NAMALWA (cell line): ENCODE measurements at regions not wholly inside any gene's neighbourhood (a gene's known extent, or its start where the extent isn't known, plus 50 kb on each side); places are given as distances from the start of the nearest gene placed in this dataset.

Source experiments
- DNase-seq: peaks from one replicate; pipeline ENCODE4 v3.0.0-alpha.2; 2015; ENCODE audit warnings: low spot score

- DNase-seq: no peak
Measured at GRCh38 chr12:77120156-77121085, 55.1 kb upstream of the E2F7 start.

DNA sequence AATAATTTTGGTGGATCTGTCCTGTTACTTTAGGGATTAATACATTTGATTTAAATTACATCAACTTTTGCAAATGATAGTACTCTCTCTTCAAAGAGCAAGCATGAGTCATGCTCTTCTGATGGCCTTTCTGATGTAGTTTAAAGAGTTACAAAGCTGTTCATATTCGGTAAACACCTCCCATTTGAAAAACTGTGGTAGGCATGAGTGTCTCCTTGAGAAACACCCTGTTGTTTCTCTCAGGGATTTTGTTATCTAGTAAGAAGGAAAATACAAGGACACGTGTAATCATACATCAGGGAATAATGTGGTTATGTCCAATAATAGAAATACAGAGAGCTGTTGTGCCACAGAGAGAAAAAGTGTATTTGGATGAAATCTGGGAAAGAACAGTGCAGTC lies 53.3 kb upstream of the E2F7 start:
- no peak for DNase-seq

DNA sequence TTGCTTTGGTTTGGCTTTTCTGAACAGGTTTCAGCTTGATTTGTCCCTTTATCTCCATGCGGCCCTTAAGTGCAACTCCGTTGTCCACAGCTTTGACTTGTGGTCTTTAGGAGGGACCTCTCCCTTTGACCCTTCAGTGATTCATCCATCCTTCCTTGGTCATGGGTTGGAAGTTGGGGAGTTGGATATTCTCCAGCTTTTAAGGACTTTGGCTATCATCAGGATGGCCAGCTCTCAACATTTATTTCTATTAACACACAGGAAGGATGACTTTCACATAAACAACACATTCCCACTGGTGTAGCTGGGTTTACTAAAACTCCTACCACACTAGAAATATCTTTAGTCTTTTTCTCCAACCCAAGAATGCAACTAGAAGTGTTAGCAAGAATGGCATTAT lies 50.9 kb upstream of the E2F7 start:
- DNase-seq: no peak

DNA sequence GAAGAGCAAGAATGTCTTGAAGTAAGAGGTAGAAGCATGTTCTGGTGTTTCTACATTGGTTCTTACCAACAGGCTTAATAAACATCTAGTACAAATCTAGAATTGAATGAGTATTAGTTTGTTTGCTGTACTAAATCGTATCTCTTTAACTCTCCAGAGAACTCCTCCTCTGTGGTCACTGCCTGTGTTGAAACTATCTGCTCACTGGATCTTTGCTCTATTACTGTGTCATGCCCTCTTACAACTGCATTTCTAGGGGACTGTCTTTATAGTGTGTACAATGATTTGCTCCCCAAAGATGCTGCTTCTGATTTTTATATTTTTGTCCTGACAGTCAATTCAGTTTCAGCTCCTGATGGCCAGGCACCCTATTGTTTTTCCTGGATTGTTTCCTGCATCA lies 50.1 kb upstream of the E2F7 start:
- no peak for DNase-seq
